IMR-90 (cell line): ENCODE measurements at regions not wholly inside any gene's neighbourhood (a gene's known extent, or its start where the extent isn't known, plus 50 kb on each side); places are given as distances from the start of the nearest gene placed in this dataset.

ENCODE experiments used
- ATAC-seq: fragments of 200-7000 bp; cut with Tn5 transposase; 2 replicates; pipeline ENCODE4 v1.9.1; 2020; ENCODE audit warnings: low read depth, mild to moderate bottlenecking, moderate library complexity
- BruUV-seq: library from RNA; stranded (reverse); fragments of 400-500 nt; replicated peaks from 2 replicates; lab custom pipeline; 2021; lab: Mats Ljungman, UMichigan
- CTCF ChIA-PET: fragments of 300-600 bp; formaldehyde crosslinking; extraction: SDS; loops from one replicate; lab custom pipeline; 2021; ENCODE audit warnings: antibody characterized with exemption; lab: Yijun Ruan, JAX
- POLR2A ChIA-PET: fragments of 300-600 bp; sonication (Branson Sonifier 250); formaldehyde crosslinking; loops from one replicate; lab custom pipeline; 2022; ENCODE audit warnings: antibody characterized with exemption; ENCODE audit not compliant: unreplicated experiment; lab: Charles Lee
- DNase-seq: peaks from one replicate; pipeline ENCODE4 v3.0.0; 2013
- H2AFZ ChIP-seq: replicated peaks from 2 replicates; pipeline ENCODE3; 2013; ENCODE audit warnings: low read length, mild to moderate bottlenecking; ENCODE audit not compliant: poor library complexity
- H2AK5ac ChIP-seq: 2 replicates; pipeline ENCODE4 v1.6.1; 2013; ENCODE audit warnings: low read depth, low read length, inconsistent platforms
- H2AK9ac ChIP-seq: replicated peaks from 2 replicates; pipeline ENCODE3; 2013; ENCODE audit warnings: mild to moderate bottlenecking, low read depth, low read length, moderate library complexity; ENCODE audit not compliant: poor library complexity
- H2BK120ac ChIP-seq: 2 replicates; pipeline ENCODE4 v1.6.1; 2013; ENCODE audit warnings: low read depth, low read length, inconsistent platforms
- H2BK15ac ChIP-seq: 3 replicates; pipeline ENCODE4 v1.6.1; 2013; ENCODE audit warnings: low read depth, low read length, inconsistent platforms
- H2BK20ac ChIP-seq: 2 replicates; pipeline ENCODE4 v1.6.1; 2013; ENCODE audit warnings: low read depth, mild to moderate bottlenecking, inconsistent platforms, low read length, moderate library complexity
- H2BK5ac ChIP-seq: 2 replicates; pipeline ENCODE4 v1.6.1; 2013; ENCODE audit warnings: mild to moderate bottlenecking, low read depth, low read length, inconsistent platforms; ENCODE audit not compliant: poor library complexity, severe bottlenecking
- H3K14ac ChIP-seq: replicated peaks from 2 replicates; pipeline ENCODE4 v1.6.1; 2013; ENCODE audit warnings: low read depth, low read length, inconsistent platforms
- H3K18ac ChIP-seq: 2 replicates; pipeline ENCODE4 v1.6.1; 2013; ENCODE audit warnings: low read depth, low read length, control low read depth
- H3K23ac ChIP-seq: 2 replicates; pipeline ENCODE4 v1.6.1; 2013; ENCODE audit warnings: low read depth, low read length, inconsistent platforms
- H3K27ac ChIP-seq: 2 replicates; pipeline ENCODE4 v1.5.1; 2013; ENCODE audit warnings: mild to moderate bottlenecking, control low read depth, low read length; ENCODE audit not compliant: insufficient read depth
- H3K27me3 ChIP-seq: 2 replicates; pipeline ENCODE4 v1.6.1; 2013; ENCODE audit warnings: low read length; ENCODE audit not compliant: control insufficient read depth, insufficient read depth
- H3K36me3 ChIP-seq: 2 replicates; pipeline ENCODE4 v1.6.1; 2013; ENCODE audit warnings: low read length, mixed read lengths; ENCODE audit not compliant: control insufficient read depth, insufficient read depth
- H3K4ac ChIP-seq: 2 replicates; pipeline ENCODE4 v1.6.1; 2013; ENCODE audit warnings: low read depth, low read length, inconsistent platforms
- H3K4me1 ChIP-seq: 2 replicates; pipeline ENCODE4 v1.6.1; 2013; ENCODE audit warnings: low read length, mixed read lengths; ENCODE audit not compliant: control insufficient read depth, insufficient read depth
- H3K4me2 ChIP-seq: 2 replicates; pipeline ENCODE4 v1.6.1; 2013; ENCODE audit warnings: low read depth, mild to moderate bottlenecking, control low read depth, low read length, moderate library complexity
- H3K4me3 ChIP-seq: 2 replicates; pipeline ENCODE4 v1.5.1; 2013; ENCODE audit warnings: low read depth, mild to moderate bottlenecking, control low read depth, low read length, moderate library complexity; ENCODE audit not compliant: insufficient read depth
- H3K56ac ChIP-seq: 2 replicates; pipeline ENCODE4 v1.6.1; 2013; ENCODE audit warnings: low read length, inconsistent platforms; ENCODE audit not compliant: insufficient read depth; ENCODE audit errors: extremely low read depth
- H3K79me1 ChIP-seq, 2 experiments: 2 replicates each; pipeline ENCODE4 v1.6.1; 2013; ENCODE audit warnings: low read length in 2 of 2, inconsistent platforms in 1 of 2, low read depth in 1 of 2
- H3K9ac ChIP-seq: 2 replicates; pipeline ENCODE4 v1.6.1; 2013; ENCODE audit warnings: low read depth, low read length, control low read depth
- H3K9me1 ChIP-seq: 2 replicates; pipeline ENCODE4 v1.6.1; 2013; ENCODE audit warnings: low read length, inconsistent platforms; ENCODE audit not compliant: insufficient read depth
- H3K9me3 ChIP-seq: 2 replicates; pipeline ENCODE4 v1.6.1; 2013; ENCODE audit warnings: low read length; ENCODE audit not compliant: control insufficient read depth, insufficient read depth
- H4K20me1 ChIP-seq: 2 replicates; pipeline ENCODE4 v1.6.1; 2013; ENCODE audit warnings: low read length, inconsistent platforms; ENCODE audit not compliant: insufficient read depth
- H4K5ac ChIP-seq: 2 replicates; pipeline ENCODE4 v1.6.1; 2013; ENCODE audit warnings: mild to moderate bottlenecking, low read depth, low read length, control low read depth
- H4K8ac ChIP-seq, 2 experiments: 2 replicates each; pipeline ENCODE4 v1.6.1; 2013; ENCODE audit warnings: low read depth in 2 of 2, low read length in 2 of 2, control low read depth in 1 of 2, inconsistent platforms in 1 of 2
- H4K91ac ChIP-seq: 2 replicates; pipeline ENCODE4 v1.6.1; 2013; ENCODE audit warnings: low read depth, low read length, inconsistent platforms; ENCODE audit not compliant: insufficient read depth
- BHLHE40 ChIP-seq: fragments of 150-350 bp; IDR thresholded peaks from 2 replicates; pipeline ENCODE4 v1.6.1; 2016; ENCODE audit warnings: mild to moderate bottlenecking, low read depth, low read length
- CTCF ChIP-seq: conservative IDR thresholded peaks from 2 replicates; pipeline ENCODE4 v1.5.1; 2012; ENCODE audit warnings: mild to moderate bottlenecking, low read depth, low read length, improper control_type of control experiment
- FOS ChIP-seq: fragments of 150-350 bp; IDR thresholded peaks from 2 replicates; pipeline ENCODE4 v1.6.1; 2016; ENCODE audit warnings: low read depth, low read length
- MAFK ChIP-seq: IDR thresholded peaks from 2 replicates; pipeline ENCODE4 v1.6.1; 2012; ENCODE audit warnings: low read depth, low read length, improper control_type of control experiment
- NFE2L2 ChIP-seq: fragments of 150-350 bp; IDR thresholded peaks from 2 replicates; pipeline ENCODE4 v1.6.1; 2016; ENCODE audit warnings: low read depth, mild to moderate bottlenecking, low read length
- RAD21 ChIP-seq: IDR thresholded peaks from 2 replicates; pipeline ENCODE4 v1.6.1; 2012; ENCODE audit warnings: low read length, improper control_type of control experiment
- RFX5 ChIP-seq: IDR thresholded peaks from 2 replicates; pipeline ENCODE4 v1.8.0; 2012; ENCODE audit warnings: low read depth, mild to moderate bottlenecking, low read length, moderate library complexity
- USF2 ChIP-seq: fragments of 150-350 bp; IDR thresholded peaks from 2 replicates; pipeline ENCODE4 v1.6.1; 2017; ENCODE audit warnings: mild to moderate bottlenecking, antibody characterized with exemption, low read length, low read depth
- WGBS, 2 experiments: methylation state at CpG; one replicate each; pipeline versions ENCODE4 v1.1.5 to v1.1.7; 2013; ENCODE audit warnings: missing lambda C conversion rate in 2 of 2; ENCODE audit not compliant: insufficient read length in 1 of 2; ENCODE audit errors: extremely low coverage in 2 of 2; 5-methylcytosine and 5-hydroxymethylcytosine counted together
- dilution Hi-C: fragments of 300-500 bp; cut with HindIII; formaldehyde crosslinking; loops from one replicate; pipeline ENCODE4 v1.14.3; 2018; ENCODE audit warnings: low sequenced_read_pairs; ENCODE audit not compliant: unreplicated experiment
- in situ Hi-C: fragments of 300-500 bp; cut with MboI; formaldehyde crosslinking; loops from 3 replicates; pipeline ENCODE4 v1.14.3; 2019; ENCODE audit warnings: low sequenced_read_pairs, inconsistent platforms, mixed read lengths
- intact Hi-C: fragments of 100-400 bp; cut with micrococcal nuclease; formaldehyde crosslinking; loops from 2 replicates; pipeline ENCODE4 v1.10.0; 2022

- Histone ChIP-seq H3K9ac (no peak overlapping the region), H4K8ac (no peak overlapping the region), H4K5ac (no peak overlapping the region), H3K9me1 (0 out of 2 replicates have a peak, but pooled peaks cover 3% of the 10 kb centered on the region), H3K27me3 (no peaks in the 10 kb centered on the region), H2AK9ac (no peak overlapping the region), H2BK120ac (no peak overlapping the region), H2BK20ac (no peak overlapping the region), H3K18ac (no peak overlapping the region), H3K36me3 (no peaks in the 10 kb centered on the region), H2BK15ac (no peak overlapping the region), H3K79me1 (no peaks in the 10 kb centered on the region), H3K9me3 (no peaks in the 10 kb centered on the region), H3K4me2 (no peak overlapping the region), H3K4me3 (no peak overlapping the region), H3K4me1 (peaks cover 2% of the 10 kb centered on the region; the same call in 1 of the 2 replicates), H2AFZ (no peak overlapping the region), H3K23ac (no peak overlapping the region), H2BK5ac (no peak overlapping the region), H4K91ac (no peak overlapping the region), H3K4ac (no peak overlapping the region), H3K27ac (no peak overlapping the region), H4K20me1 (no peaks in the 10 kb centered on the region), H3K14ac (no peak overlapping the region), H2AK5ac (no peak overlapping the region), H3K56ac (no peak overlapping the region)
- in situ Hi-C loops: loop anchor here (25.0 kb wide), 1 partner anchor 155 kb away; no protein-coding TSS in a partner anchor
- CTCF ChIA-PET: interaction anchor here (1.0 kb wide), 1 partner anchor 122 kb away, joined by 3 read pairs; no protein-coding TSS in a partner anchor
- BruUV-seq: no TSS peak
- POLR2A ChIA-PET: no interaction called here
- WGBS, 2 experiments: 100% methylated on average over 1 of the region's 3 CpGs; no CpG with 5 or more reads in 1 of the 2 experiments
- dilution Hi-C loops: no loop called here
- DNase-seq: no peak
- TF ChIP-seq MAFK (no peak), RAD21 (no peak), USF2 (no peak), FOS (no peak), NFE2L2 (no peak), CTCF (no peak), BHLHE40 (no peak), RFX5 (no peak)
- ATAC-seq: no peak
- intact Hi-C loops: no loop called here
Measured at GRCh38 chr9:104982543-104982942, 54.6 kb upstream of the ABCA1 start.
